CD14-positive monocyte (primary cell): ENCODE measurements at regions not wholly inside any gene's neighbourhood (a gene's known extent, or its start where the extent isn't known, plus 50 kb on each side); places are given as distances from the start of the nearest gene placed in this dataset.
"Not testable (repeated sequence)": the region's sequence is repeated elsewhere in the genome, so short reads cannot be mapped to it uniquely, and the experiment has no call there.

Source experiments
- DNase-seq, 3 donors: peaks; one replicate each; pipeline ENCODE4 v3.0.0-alpha.2; 2011 to 2022
- H2AFZ ChIP-seq: 2 replicates; pipeline ENCODE4 v1.6.0; 2012; ENCODE audit warnings: mild to moderate bottlenecking, low read depth, low read length, inconsistent platforms; ENCODE audit not compliant: insufficient read depth, poor library complexity, severe bottlenecking
- H3K27ac ChIP-seq, 2 donors: 1 replicate in 1 of 2; 2 replicates in 1 of 2; pipeline ENCODE4 v1.5.1; 2012 to 2013; ENCODE audit warnings: low read length in 2 of 2, control low read depth in 1 of 2, inconsistent platforms in 1 of 2, low read depth in 1 of 2, mild to moderate bottlenecking in 1 of 2
- H3K27me3 ChIP-seq, 2 donors: one replicate each; pipeline versions ENCODE4 v1.6.0 to v1.6.1; 2011 to 2013; ENCODE audit warnings: low read length in 2 of 2; ENCODE audit not compliant: control insufficient read depth in 2 of 2, insufficient read depth in 2 of 2
- H3K36me3 ChIP-seq, 2 donors: replicated peaks in 1 of 2; 1 replicate in 1 of 2; 2 replicates in 1 of 2; pipeline versions ENCODE4 v1.5.1 to v1.6.1; 2012 to 2013; ENCODE audit warnings: low read length in 2 of 2, control low read depth in 1 of 2, inconsistent platforms in 1 of 2, mild to moderate bottlenecking in 1 of 2; ENCODE audit not compliant: insufficient read depth in 2 of 2, control insufficient read depth in 1 of 2
- H3K4me1 ChIP-seq, 2 donors: 1 replicate in 1 of 2; 2 replicates in 1 of 2; pipeline versions ENCODE4 v1.5.1 to v1.6.1; 2012 to 2013; ENCODE audit warnings: low read length in 2 of 2, control low read depth in 1 of 2, inconsistent platforms in 1 of 2, mild to moderate bottlenecking in 1 of 2, moderate library complexity in 1 of 2; ENCODE audit not compliant: insufficient read depth in 2 of 2, control insufficient read depth in 1 of 2
- H3K4me2 ChIP-seq: replicated peaks from 2 replicates; pipeline ENCODE3; 2012; ENCODE audit warnings: low read length, moderate library complexity, mild to moderate bottlenecking; ENCODE audit not compliant: poor library complexity, severe bottlenecking; ENCODE audit errors: extremely low read depth
- H3K4me3 ChIP-seq, 3 experiments: fragments of 200-600 bp in 1 of 3; sonication (generic) in 1 of 3; replicated peaks in 1 of 3; 1 replicate in 2 of 3; 2 replicates in 1 of 3; pipeline ENCODE4 v1.5.1; 2011 to 2013; ENCODE audit warnings: low read length in 3 of 3, mild to moderate bottlenecking in 3 of 3, control low read depth in 2 of 3, low read depth in 2 of 3, inconsistent platforms in 1 of 3, moderate library complexity in 1 of 3
- H3K79me2 ChIP-seq: 2 replicates; pipeline ENCODE4 v1.6.0; 2012; ENCODE audit warnings: mild to moderate bottlenecking, control low read depth, inconsistent platforms, low read length, moderate library complexity; ENCODE audit not compliant: insufficient read depth
- H3K9ac ChIP-seq: 2 replicates; pipeline ENCODE4 v1.6.0; 2017; ENCODE audit warnings: low read length, mild to moderate bottlenecking; ENCODE audit not compliant: insufficient read depth, poor library complexity, severe bottlenecking
- H3K9me3 ChIP-seq, 2 donors: replicated peaks in 1 of 2; 1 replicate in 1 of 2; 2 replicates in 1 of 2; pipeline versions ENCODE4 v1.5.1 to v1.6.1; 2012 to 2013; ENCODE audit warnings: low read length in 2 of 2, control low read depth in 1 of 2; ENCODE audit not compliant: control insufficient read depth in 1 of 2, insufficient read depth in 1 of 2
- H4K20me1 ChIP-seq: 2 replicates; pipeline ENCODE4 v1.6.0; 2012; ENCODE audit warnings: mild to moderate bottlenecking, low read length, control low read depth, moderate library complexity; ENCODE audit not compliant: insufficient read depth
- H3K27ac Mint-ChIP-seq, 7 donors: one replicate each; pipeline ENCODE4 v1.8.0; 2020; ENCODE audit warnings: mild to moderate bottlenecking in 7 of 7, mixed read lengths in 7 of 7, moderate library complexity in 6 of 7, inconsistent platforms in 2 of 7
- H3K27me3 Mint-ChIP-seq, 3 donors: one replicate each; pipeline ENCODE4 v1.8.0; 2021 to 2022; ENCODE audit warnings: low read depth in 3 of 3, mild to moderate bottlenecking in 3 of 3, mixed read lengths in 3 of 3, moderate library complexity in 3 of 3, inconsistent platforms in 1 of 3
- H3K36me3 Mint-ChIP-seq, 2 donors: one replicate each; pipeline ENCODE4 v1.8.0; 2020; ENCODE audit warnings: mixed read lengths in 2 of 2, inconsistent platforms in 1 of 2, mild to moderate bottlenecking in 1 of 2
- H3K4me1 Mint-ChIP-seq: one replicate; pipeline ENCODE4 v1.8.0; 2020; ENCODE audit warnings: mild to moderate bottlenecking, mixed read lengths
- H3K4me3 Mint-ChIP-seq, 2 donors: one replicate each; pipeline ENCODE4 v1.8.0; 2020; ENCODE audit warnings: mild to moderate bottlenecking in 2 of 2, mixed read lengths in 2 of 2, moderate library complexity in 1 of 2
- H3K9me3 Mint-ChIP-seq, 7 donors: one replicate each; pipeline ENCODE4 v1.8.0; 2020 to 2022; ENCODE audit warnings: mixed read lengths in 7 of 7, mild to moderate bottlenecking in 6 of 7, moderate library complexity in 6 of 7, inconsistent platforms in 2 of 7
- CTCF ChIP-seq: fragments of 200-600 bp; IDR thresholded peaks from one replicate; pipeline ENCODE4 v1.8.0; 2022; ENCODE audit warnings: antibody characterized with exemption, mild to moderate bottlenecking
- WGBS: methylation state at CpG from one replicate; pipeline ENCODE4 v1.1.5; 2013; ENCODE audit warnings: missing lambda C conversion rate; ENCODE audit not compliant: insufficient coverage; 5-methylcytosine and 5-hydroxymethylcytosine counted together
- intact Hi-C, 2 donors: fragments of 100-400 bp; cut with micrococcal nuclease; formaldehyde crosslinking; loops; one replicate each; pipeline versions ENCODE4 v1.15.0 to v1.15.1; 2023

- intact Hi-C loops, result no loop called here
- H4K20me1 ChIP-seq, result no peaks in the 10 kb centered on the region
- no peaks in the 10 kb centered on the region for H3K79me2 ChIP-seq
- H2AFZ ChIP-seq, result no peak overlapping the region
- no peak for TF ChIP-seq CTCF
- Mint-ChIP-seq H3K4me3 (no peak overlapping the region), H3K4me1 (no peaks in the 10 kb centered on the region), H3K9me3 (no peaks in the 10 kb centered on the region), H3K36me3 (no peaks in the 10 kb centered on the region), H3K27me3 (peaks cover 1 to 4% (median 1%) of the 10 kb centered on the region in 3 donors), H3K27ac (no peak overlapping the region)
- H3K4me1 ChIP-seq, result no peaks in the 10 kb centered on the region
- no peak overlapping the region for H3K9ac ChIP-seq
- no peak overlapping the region for H3K4me3 ChIP-seq
- no peaks in the 10 kb centered on the region for H3K36me3 ChIP-seq
- WGBS, result 93% methylated on average over 11 of the region's 12 CpGs
- no peaks in the 10 kb centered on the region for H3K27me3 ChIP-seq
- peak in 1 of 3 donors; percentile 6 for DNase-seq
- H3K27ac ChIP-seq, result no peak overlapping the region
- no peak overlapping the region for H3K4me2 ChIP-seq
- no peaks in the 10 kb centered on the region for H3K9me3 ChIP-seq
Observed at GRCh38 chr14:105622329-105622955, 96.1 kb downstream of the TMEM121 start.

GRCh38 chr14:105623178-105623577, 96.8 kb downstream of the TMEM121 start:
- H2AFZ ChIP-seq, H3K27ac Mint-ChIP-seq, H3K9me3 ChIP-seq, H3K9me3 Mint-ChIP-seq, H3K9ac ChIP-seq, intact Hi-C loops, DNase-seq, H3K79me2 ChIP-seq, H4K20me1 ChIP-seq, H3K27ac ChIP-seq, H3K36me3 Mint-ChIP-seq, H3K4me2 ChIP-seq, H3K4me1 Mint-ChIP-seq, H3K27me3 Mint-ChIP-seq, H3K27me3 ChIP-seq, H3K4me3 Mint-ChIP-seq, H3K4me3 ChIP-seq, H3K4me1 ChIP-seq, H3K36me3 ChIP-seq: not testable (repeated sequence)
- WGBS, result 96% methylated on average over 4 of the region's 14 CpGs

- H3K4me1 Mint-ChIP-seq, H3K4me3 Mint-ChIP-seq, DNase-seq, H3K79me2 ChIP-seq, H3K27ac Mint-ChIP-seq, H3K36me3 Mint-ChIP-seq, H3K9ac ChIP-seq, intact Hi-C loops, H3K9me3 Mint-ChIP-seq, H3K9me3 ChIP-seq, H4K20me1 ChIP-seq, H3K27me3 Mint-ChIP-seq, H3K36me3 ChIP-seq, H2AFZ ChIP-seq, H3K27ac ChIP-seq, H3K4me3 ChIP-seq, H3K27me3 ChIP-seq, H3K4me1 ChIP-seq, H3K4me2 ChIP-seq: not testable (repeated sequence)
- WGBS, result 100% methylated on average over 1 of the region's 22 CpGs
Observed at GRCh38 chr14:105624346-105624745, 98.0 kb downstream of the TMEM121 start.

DNA sequence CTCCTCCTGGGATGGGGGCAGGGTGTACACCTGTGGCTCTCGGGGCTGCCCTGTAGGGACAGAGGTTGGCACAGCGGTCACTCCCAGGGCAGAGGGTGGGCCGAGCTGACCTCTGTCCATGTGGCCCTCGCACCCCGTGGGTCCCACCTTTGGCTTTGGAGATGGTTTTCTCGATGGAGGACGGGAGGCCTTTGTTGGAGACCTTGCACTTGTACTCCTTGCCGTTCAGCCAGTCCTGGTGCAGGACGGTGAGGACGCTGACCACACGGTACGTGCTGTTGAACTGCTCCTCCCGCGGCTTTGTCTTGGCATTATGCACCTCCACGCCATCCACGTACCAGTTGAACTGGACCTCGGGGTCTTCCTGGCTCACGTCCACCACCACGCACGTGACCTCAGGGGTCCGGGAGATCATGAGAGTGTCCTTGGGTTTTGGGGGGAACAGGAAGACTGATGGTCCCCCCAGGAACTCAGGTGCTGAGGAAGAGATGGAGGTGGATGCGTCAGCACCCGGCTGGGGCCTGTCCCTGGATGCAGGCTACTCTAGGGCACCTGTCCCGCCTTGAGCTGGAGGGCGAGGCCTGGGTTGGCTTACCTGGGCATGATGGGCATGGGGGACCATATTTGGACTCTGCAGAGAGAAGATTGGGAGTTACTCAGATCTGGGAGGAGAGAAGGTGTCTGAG, 98.5 kb downstream of the TMEM121 start:
- H3K9me3 ChIP-seq, H3K9me3 Mint-ChIP-seq, H3K27me3 ChIP-seq, intact Hi-C loops, H3K4me1 ChIP-seq, H3K4me1 Mint-ChIP-seq, H3K4me3 Mint-ChIP-seq, H4K20me1 ChIP-seq, H3K27me3 Mint-ChIP-seq, H3K4me3 ChIP-seq, H3K36me3 ChIP-seq, H3K9ac ChIP-seq, H3K4me2 ChIP-seq, H2AFZ ChIP-seq, H3K36me3 Mint-ChIP-seq, H3K79me2 ChIP-seq, H3K27ac ChIP-seq: not testable (repeated sequence)
- WGBS, result 93% methylated on average over 18 of the region's 25 CpGs
- DNase-seq, result peak in 1 of 3 donors; percentile 5
- H3K27ac Mint-ChIP-seq, result peak overlapping the region in 1 of 7 donors; percentile 37
